CD14-positive monocyte (primary cell): ENCODE measurements at regions not wholly inside any gene's neighbourhood (a gene's known extent, or its start where the extent isn't known, plus 50 kb on each side); places are given as distances from the start of the nearest gene placed in this dataset.

Experiments used
- DNase-seq, 3 donors: peaks; one replicate each; pipeline ENCODE4 v3.0.0-alpha.2; 2011 to 2022
- H2AFZ ChIP-seq: 2 replicates; pipeline ENCODE4 v1.6.0; 2012; ENCODE audit warnings: mild to moderate bottlenecking, low read depth, low read length, inconsistent platforms; ENCODE audit not compliant: insufficient read depth, poor library complexity, severe bottlenecking
- H3K27ac ChIP-seq, 2 donors: 1 replicate in 1 of 2; 2 replicates in 1 of 2; pipeline ENCODE4 v1.5.1; 2012 to 2013; ENCODE audit warnings: low read length in 2 of 2, control low read depth in 1 of 2, inconsistent platforms in 1 of 2, low read depth in 1 of 2, mild to moderate bottlenecking in 1 of 2
- H3K27me3 ChIP-seq, 2 donors: one replicate each; pipeline versions ENCODE4 v1.6.0 to v1.6.1; 2011 to 2013; ENCODE audit warnings: low read length in 2 of 2; ENCODE audit not compliant: control insufficient read depth in 2 of 2, insufficient read depth in 2 of 2
- H3K36me3 ChIP-seq, 2 donors: replicated peaks in 1 of 2; 1 replicate in 1 of 2; 2 replicates in 1 of 2; pipeline versions ENCODE4 v1.5.1 to v1.6.1; 2012 to 2013; ENCODE audit warnings: low read length in 2 of 2, control low read depth in 1 of 2, inconsistent platforms in 1 of 2, mild to moderate bottlenecking in 1 of 2; ENCODE audit not compliant: insufficient read depth in 2 of 2, control insufficient read depth in 1 of 2
- H3K4me1 ChIP-seq, 2 donors: 1 replicate in 1 of 2; 2 replicates in 1 of 2; pipeline versions ENCODE4 v1.5.1 to v1.6.1; 2012 to 2013; ENCODE audit warnings: low read length in 2 of 2, control low read depth in 1 of 2, inconsistent platforms in 1 of 2, mild to moderate bottlenecking in 1 of 2, moderate library complexity in 1 of 2; ENCODE audit not compliant: insufficient read depth in 2 of 2, control insufficient read depth in 1 of 2
- H3K4me2 ChIP-seq: replicated peaks from 2 replicates; pipeline ENCODE3; 2012; ENCODE audit warnings: low read length, moderate library complexity, mild to moderate bottlenecking; ENCODE audit not compliant: poor library complexity, severe bottlenecking; ENCODE audit errors: extremely low read depth
- H3K4me3 ChIP-seq, 3 experiments: fragments of 200-600 bp in 1 of 3; sonication (generic) in 1 of 3; replicated peaks in 1 of 3; 1 replicate in 2 of 3; 2 replicates in 1 of 3; pipeline ENCODE4 v1.5.1; 2011 to 2013; ENCODE audit warnings: low read length in 3 of 3, mild to moderate bottlenecking in 3 of 3, control low read depth in 2 of 3, low read depth in 2 of 3, inconsistent platforms in 1 of 3, moderate library complexity in 1 of 3
- H3K79me2 ChIP-seq: 2 replicates; pipeline ENCODE4 v1.6.0; 2012; ENCODE audit warnings: mild to moderate bottlenecking, control low read depth, inconsistent platforms, low read length, moderate library complexity; ENCODE audit not compliant: insufficient read depth
- H3K9ac ChIP-seq: 2 replicates; pipeline ENCODE4 v1.6.0; 2017; ENCODE audit warnings: low read length, mild to moderate bottlenecking; ENCODE audit not compliant: insufficient read depth, poor library complexity, severe bottlenecking
- H3K9me3 ChIP-seq, 2 donors: replicated peaks in 1 of 2; 1 replicate in 1 of 2; 2 replicates in 1 of 2; pipeline versions ENCODE4 v1.5.1 to v1.6.1; 2012 to 2013; ENCODE audit warnings: low read length in 2 of 2, control low read depth in 1 of 2; ENCODE audit not compliant: control insufficient read depth in 1 of 2, insufficient read depth in 1 of 2
- H4K20me1 ChIP-seq: 2 replicates; pipeline ENCODE4 v1.6.0; 2012; ENCODE audit warnings: mild to moderate bottlenecking, low read length, control low read depth, moderate library complexity; ENCODE audit not compliant: insufficient read depth
- H3K27ac Mint-ChIP-seq, 7 donors: one replicate each; pipeline ENCODE4 v1.8.0; 2020; ENCODE audit warnings: mild to moderate bottlenecking in 7 of 7, mixed read lengths in 7 of 7, moderate library complexity in 6 of 7, inconsistent platforms in 2 of 7
- H3K27me3 Mint-ChIP-seq, 3 donors: one replicate each; pipeline ENCODE4 v1.8.0; 2021 to 2022; ENCODE audit warnings: low read depth in 3 of 3, mild to moderate bottlenecking in 3 of 3, mixed read lengths in 3 of 3, moderate library complexity in 3 of 3, inconsistent platforms in 1 of 3
- H3K36me3 Mint-ChIP-seq, 2 donors: one replicate each; pipeline ENCODE4 v1.8.0; 2020; ENCODE audit warnings: mixed read lengths in 2 of 2, inconsistent platforms in 1 of 2, mild to moderate bottlenecking in 1 of 2
- H3K4me1 Mint-ChIP-seq: one replicate; pipeline ENCODE4 v1.8.0; 2020; ENCODE audit warnings: mild to moderate bottlenecking, mixed read lengths
- H3K4me3 Mint-ChIP-seq, 2 donors: one replicate each; pipeline ENCODE4 v1.8.0; 2020; ENCODE audit warnings: mild to moderate bottlenecking in 2 of 2, mixed read lengths in 2 of 2, moderate library complexity in 1 of 2
- H3K9me3 Mint-ChIP-seq, 7 donors: one replicate each; pipeline ENCODE4 v1.8.0; 2020 to 2022; ENCODE audit warnings: mixed read lengths in 7 of 7, mild to moderate bottlenecking in 6 of 7, moderate library complexity in 6 of 7, inconsistent platforms in 2 of 7
- WGBS: methylation state at CpG from one replicate; pipeline ENCODE4 v1.1.5; 2013; ENCODE audit warnings: missing lambda C conversion rate; ENCODE audit not compliant: insufficient coverage; 5-methylcytosine and 5-hydroxymethylcytosine counted together
- intact Hi-C, 2 donors: fragments of 100-400 bp; cut with micrococcal nuclease; formaldehyde crosslinking; loops; one replicate each; pipeline versions ENCODE4 v1.15.0 to v1.15.1; 2023
- TF ChIP-seq, protein P1 (sequence below): fragments of 200-600 bp; IDR thresholded peaks from one replicate; pipeline ENCODE4 v1.8.0; 2022; ENCODE audit warnings: antibody characterized with exemption, mild to moderate bottlenecking

DNA sequence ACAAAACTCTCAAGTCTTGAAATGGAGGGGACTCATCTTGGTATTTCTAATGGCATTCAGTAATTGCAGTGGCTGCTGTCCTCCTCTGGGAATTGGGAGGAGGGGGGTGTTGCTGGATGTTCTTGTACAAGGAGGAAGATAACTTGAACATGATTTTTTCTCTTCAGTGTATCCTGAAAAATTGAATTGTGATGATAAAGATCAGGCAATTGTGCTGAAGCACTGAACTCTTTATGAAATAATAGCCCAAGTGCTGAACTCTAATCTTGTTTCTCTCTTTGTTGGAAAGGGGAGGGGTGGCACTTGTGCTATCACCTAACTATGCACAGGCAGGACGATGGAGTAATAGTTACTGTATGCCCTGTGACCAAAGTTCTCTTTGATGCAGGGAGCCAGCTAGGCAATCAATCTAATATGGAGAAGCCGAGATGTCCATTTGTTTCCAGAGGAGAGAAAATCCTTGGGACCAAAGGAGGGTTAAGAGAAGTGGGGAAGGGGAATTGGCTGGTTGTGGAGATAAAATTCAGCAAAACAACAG, 68.1 kb upstream of the ATP2C1 start:
- TF ChIP-seq, protein P1, sequence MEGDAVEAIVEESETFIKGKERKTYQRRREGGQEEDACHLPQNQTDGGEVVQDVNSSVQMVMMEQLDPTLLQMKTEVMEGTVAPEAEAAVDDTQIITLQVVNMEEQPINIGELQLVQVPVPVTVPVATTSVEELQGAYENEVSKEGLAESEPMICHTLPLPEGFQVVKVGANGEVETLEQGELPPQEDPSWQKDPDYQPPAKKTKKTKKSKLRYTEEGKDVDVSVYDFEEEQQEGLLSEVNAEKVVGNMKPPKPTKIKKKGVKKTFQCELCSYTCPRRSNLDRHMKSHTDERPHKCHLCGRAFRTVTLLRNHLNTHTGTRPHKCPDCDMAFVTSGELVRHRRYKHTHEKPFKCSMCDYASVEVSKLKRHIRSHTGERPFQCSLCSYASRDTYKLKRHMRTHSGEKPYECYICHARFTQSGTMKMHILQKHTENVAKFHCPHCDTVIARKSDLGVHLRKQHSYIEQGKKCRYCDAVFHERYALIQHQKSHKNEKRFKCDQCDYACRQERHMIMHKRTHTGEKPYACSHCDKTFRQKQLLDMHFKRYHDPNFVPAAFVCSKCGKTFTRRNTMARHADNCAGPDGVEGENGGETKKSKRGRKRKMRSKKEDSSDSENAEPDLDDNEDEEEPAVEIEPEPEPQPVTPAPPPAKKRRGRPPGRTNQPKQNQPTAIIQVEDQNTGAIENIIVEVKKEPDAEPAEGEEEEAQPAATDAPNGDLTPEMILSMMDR, result no peak
- H3K9ac ChIP-seq, result no peak overlapping the region
- no peaks in the 10 kb centered on the region for H3K36me3 ChIP-seq
- H3K4me3 Mint-ChIP-seq, result no peak overlapping the region
- no peak overlapping the region for H3K27ac ChIP-seq
- H3K4me3 ChIP-seq, result no peak overlapping the region
- intact Hi-C loops, result no loop called here
- H3K4me2 ChIP-seq, result no peak overlapping the region
- no peaks in the 10 kb centered on the region for H3K27me3 Mint-ChIP-seq
- H3K9me3 Mint-ChIP-seq, result no peaks in the 10 kb centered on the region
- no peaks in the 10 kb centered on the region for H4K20me1 ChIP-seq
- no peaks in the 10 kb centered on the region for H3K79me2 ChIP-seq
- H3K27me3 ChIP-seq, result no peaks in the 10 kb centered on the region
- H3K4me1 ChIP-seq, result peaks cover 7 to 16% of the 10 kb centered on the region in 2 donors
- no peak for DNase-seq
- H3K36me3 Mint-ChIP-seq, result no peaks in the 10 kb centered on the region
- no peak overlapping the region for H2AFZ ChIP-seq
- no peaks in the 10 kb centered on the region for H3K9me3 ChIP-seq
- peaks cover 20% of the 10 kb centered on the region for H3K4me1 Mint-ChIP-seq
- no peak overlapping the region for H3K27ac Mint-ChIP-seq
- WGBS, result 94% methylated on average over 2 of the region's 2 CpGs

DNA sequence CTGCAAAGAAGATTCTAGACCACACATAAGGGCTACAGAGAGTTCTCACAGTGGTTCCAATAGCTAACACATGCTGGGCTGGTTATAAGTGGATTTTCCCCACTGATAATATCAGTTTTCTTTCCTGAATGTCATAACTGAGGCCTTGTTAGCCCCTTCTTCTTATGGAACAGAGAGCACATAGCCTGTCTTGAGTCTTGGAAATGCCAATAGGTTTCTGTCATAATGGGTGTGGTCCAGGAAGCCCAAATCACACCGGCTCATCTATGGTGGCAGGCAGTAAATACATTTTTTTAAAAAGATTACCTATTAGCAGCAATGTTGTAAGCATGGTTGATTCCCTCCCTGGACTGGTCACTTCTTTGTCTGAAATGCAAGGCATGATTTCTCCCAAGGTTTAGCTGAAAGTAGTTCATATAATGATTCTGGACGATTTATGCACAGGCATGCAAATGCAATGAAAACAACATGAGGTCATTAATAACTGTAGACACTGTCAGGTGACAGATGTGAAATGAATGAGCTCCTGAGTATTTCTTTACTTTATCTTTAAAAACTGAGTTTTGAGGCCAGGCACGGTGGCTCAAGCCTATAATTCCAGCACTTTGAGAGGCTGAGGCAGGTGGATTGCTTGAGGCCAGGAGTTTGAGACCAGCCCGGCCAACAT, 67.2 kb upstream of the ATP2C1 start:
- Histone ChIP-seq H3K4me1 (peaks cover 0 to 9% of the 10 kb centered on the region in 2 donors), H2AFZ (no peak overlapping the region), H3K4me2 (no peak overlapping the region), H4K20me1 (no peaks in the 10 kb centered on the region), H3K36me3 (no peaks in the 10 kb centered on the region), H3K9me3 (no peaks in the 10 kb centered on the region), H3K9ac (no peak overlapping the region), H3K4me3 (no peak overlapping the region), H3K27me3 (no peaks in the 10 kb centered on the region), H3K79me2 (no peaks in the 10 kb centered on the region), H3K27ac (no peak overlapping the region)
- Mint-ChIP-seq H3K9me3 (no peaks in the 10 kb centered on the region), H3K4me3 (no peak overlapping the region), H3K27ac (no peak overlapping the region), H3K36me3 (no peaks in the 10 kb centered on the region), H3K27me3 (no peaks in the 10 kb centered on the region), H3K4me1 (peaks cover 14% of the 10 kb centered on the region)
- no peak for DNase-seq
- WGBS, result 83% methylated on average over 1 of the region's 4 CpGs
- intact Hi-C loops, result no loop called here
- TF ChIP-seq, protein P1, result no peak
